Ammon's horn (tissue), 1 donor: ENCODE measurements at regions not wholly inside any gene's neighbourhood (a gene's known extent, or its start where the extent isn't known, plus 50 kb on each side); places are given as distances from the start of the nearest gene placed in this dataset.
"Not testable (repeated sequence)": the region's sequence is repeated elsewhere in the genome, so short reads cannot be mapped to it uniquely, and the experiment has no call there.

Experiments
- DNase-seq: peaks from one replicate; pipeline ENCODE4 v3.0.0-alpha.2; 2016; ENCODE audit warnings: low spot score

- DNase-seq = not testable (repeated sequence)
Observed at GRCh38 chr2:16753025-16753424, 87.4 kb upstream of the CYRIA start.

GRCh38 chr2:16750925-16751214, 85.2 kb upstream of the CYRIA start:
- not testable (repeated sequence) for DNase-seq

- DNase-seq = no peak
Observed at GRCh38 chr2:16750175-16750924, 84.7 kb upstream of the CYRIA start.

- DNase-seq = not testable (repeated sequence)
Observed at GRCh38 chr2:16748511-16749266, 83.1 kb upstream of the CYRIA start.

- no peak for DNase-seq
Observed at GRCh38 chr2:16747689-16748088, 82.1 kb upstream of the CYRIA start.

- DNase-seq = no peak
Observed at GRCh38 chr2:16747257-16747656, 81.6 kb upstream of the CYRIA start.

- no peak for DNase-seq
Observed at GRCh38 chr2:16746833-16747232, 81.2 kb upstream of the CYRIA start.

GRCh38 chr2:16746329-16746728, 80.7 kb upstream of the CYRIA start:
- DNase-seq = no peak

- DNase-seq = no peak
Observed at GRCh38 chr2:16745466-16745865, 79.8 kb upstream of the CYRIA start.

GRCh38 chr2:16744521-16744920, 78.9 kb upstream of the CYRIA start:
- DNase-seq = no peak

- no peak for DNase-seq
Observed at GRCh38 chr2:16742026-16742425, 76.4 kb upstream of the CYRIA start.

- peak; percentile 71 for DNase-seq
Observed at GRCh38 chr2:16741498-16741897, 75.9 kb upstream of the CYRIA start.

- DNase-seq = no peak
Observed at GRCh38 chr2:16739778-16740581, 74.3 kb upstream of the CYRIA start.

- DNase-seq = no peak
Observed at GRCh38 chr2:16738361-16739225, 73.0 kb upstream of the CYRIA start.

- DNase-seq = no peak
Observed at GRCh38 chr2:16737812-16738211, 72.2 kb upstream of the CYRIA start.

- DNase-seq = no peak
Observed at GRCh38 chr2:16736633-16737032, 71.0 kb upstream of the CYRIA start.

GRCh38 chr2:16729335-16729734, 63.7 kb upstream of the CYRIA start:
- no peak for DNase-seq

- no peak for DNase-seq
Observed at GRCh38 chr2:16728351-16729136, 62.9 kb upstream of the CYRIA start.

- not testable (repeated sequence) for DNase-seq
Observed at GRCh38 chr2:16727849-16728248, 62.2 kb upstream of the CYRIA start.

GRCh38 chr2:16727256-16727655, 61.6 kb upstream of the CYRIA start:
- peak; percentile 68 for DNase-seq

GRCh38 chr2:16726577-16726976, 60.9 kb upstream of the CYRIA start:
- DNase-seq = no peak
